DMS53 treated with DMSO at 0.1 percent for 48 hours (cell line): ENCODE measurements at regions not wholly inside any gene's neighbourhood (a gene's known extent, or its start where the extent isn't known, plus 50 kb on each side); places are given as distances from the start of the nearest gene placed in this dataset.

Experiments
- DNase-seq: peaks from one replicate; lab custom pipeline; 2025; ENCODE audit not compliant: unreplicated experiment; lab: John Stamatoyannopoulos, UW

- DNase-seq = no peak
These were observed 292.0 kb upstream of the CCL2 start for GRCh38 chr17:33962857-33963655.

DNA sequence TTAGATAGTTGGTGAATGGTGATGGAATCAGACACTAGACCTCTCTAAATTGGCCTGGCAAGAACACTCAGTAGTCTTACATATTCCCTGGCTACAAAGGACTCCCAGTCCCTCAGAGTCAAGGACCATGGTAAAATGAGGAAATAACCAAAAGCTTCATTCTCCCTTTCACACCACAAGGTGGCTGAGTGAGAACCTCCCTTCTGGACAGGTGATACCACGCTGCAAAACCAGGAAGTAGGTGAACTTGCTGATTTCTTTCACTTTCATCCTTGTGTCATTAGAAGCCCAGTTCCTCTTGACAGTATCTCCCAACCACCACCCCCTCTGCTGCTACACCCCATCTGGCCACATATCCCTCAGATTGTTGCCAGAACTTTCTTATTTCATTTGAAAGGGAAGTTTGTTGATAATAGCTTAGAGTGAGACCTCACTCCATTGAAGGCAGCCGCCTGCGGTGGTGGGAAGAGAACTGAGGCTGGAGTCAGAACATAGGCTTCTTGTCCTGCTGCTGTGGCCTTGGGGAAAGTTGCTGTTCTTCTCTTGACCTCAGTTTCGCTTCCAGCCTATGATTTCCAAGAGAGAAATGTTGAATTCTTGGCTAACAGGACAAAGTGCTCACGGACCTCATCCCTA, 290.6 kb upstream of the CCL2 start:
- DNase-seq = no peak

DNA sequence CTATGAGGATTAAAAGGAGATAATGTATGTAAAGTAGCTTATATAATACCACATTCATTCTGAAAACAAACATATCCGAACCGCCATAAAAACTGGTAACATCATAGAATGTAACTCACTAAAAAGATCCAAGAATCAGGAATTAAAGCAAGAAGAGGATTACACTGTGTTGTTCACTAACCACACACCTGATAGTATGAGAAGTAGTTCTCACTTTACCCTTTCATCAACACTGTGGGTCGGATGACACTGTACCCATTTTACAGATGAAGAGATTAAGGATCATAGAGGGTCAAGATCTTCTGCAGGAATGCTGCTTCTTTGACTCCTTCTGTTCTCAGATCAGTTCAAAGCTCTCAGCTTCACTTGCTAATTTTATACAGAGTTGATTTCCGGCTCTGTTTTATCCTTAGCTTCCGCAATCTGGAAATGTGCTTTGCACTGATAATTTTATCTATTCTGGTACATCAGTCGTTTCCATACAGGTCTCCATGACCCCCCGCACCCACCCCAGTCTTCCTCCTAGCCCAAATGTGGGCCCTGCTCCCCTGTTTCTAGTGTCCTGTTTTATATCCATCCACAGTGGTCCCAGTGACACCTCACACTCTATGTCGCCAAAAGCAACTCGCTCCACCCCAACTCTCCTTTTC, 288.6 kb upstream of the CCL2 start:
- DNase-seq = no peak

- no peak for DNase-seq
These were observed 287.3 kb upstream of the CCL2 start for GRCh38 chr17:33967608-33968349.

- no peak for DNase-seq
These were observed 286.6 kb upstream of the CCL2 start for GRCh38 chr17:33968350-33969044.

GRCh38 chr17:33970279-33970678, 284.8 kb upstream of the CCL2 start:
- no peak for DNase-seq

DNA sequence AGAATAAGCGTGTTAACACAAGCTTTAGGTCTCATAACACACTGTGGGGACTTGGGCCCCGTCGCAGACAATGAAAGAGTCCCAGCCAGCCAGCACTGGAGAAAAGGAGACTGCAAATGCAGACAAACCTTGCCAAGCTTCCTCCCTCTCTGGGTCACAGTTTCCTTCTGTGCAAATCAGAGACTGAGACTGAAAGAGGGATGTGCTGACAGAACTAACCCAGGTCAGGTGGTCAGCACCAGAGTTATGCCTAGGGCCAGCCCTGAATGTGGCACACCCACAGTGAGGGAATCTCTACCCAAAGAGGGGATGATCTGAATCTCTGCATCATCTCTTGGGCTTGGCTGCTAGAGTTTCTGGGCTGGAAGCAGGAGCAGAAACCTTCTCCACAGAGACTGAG, 282.3 kb upstream of the CCL2 start:
- DNase-seq = no peak

- no peak for DNase-seq
These were observed 281.6 kb upstream of the CCL2 start for GRCh38 chr17:33973491-33973890.

DNA sequence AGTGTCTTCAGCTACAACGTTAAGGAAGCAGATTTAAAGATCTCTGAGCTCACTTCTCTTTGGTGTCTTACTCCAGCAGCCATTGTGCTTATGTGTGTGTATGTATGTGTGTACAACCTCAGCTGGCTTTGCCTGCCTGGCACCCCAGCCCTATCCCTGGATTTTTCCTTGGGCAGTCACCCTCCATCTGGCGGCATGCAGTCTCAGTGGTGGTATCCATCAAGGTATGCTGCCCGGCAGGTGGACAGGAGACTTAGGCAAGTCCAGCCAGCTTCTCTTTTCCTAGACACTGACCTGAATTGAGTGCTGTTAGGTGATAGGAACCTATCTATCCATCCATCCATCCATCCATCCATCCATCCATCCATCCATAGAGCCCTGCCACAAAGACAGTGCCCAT, 280.8 kb upstream of the CCL2 start:
- no peak for DNase-seq

DNA sequence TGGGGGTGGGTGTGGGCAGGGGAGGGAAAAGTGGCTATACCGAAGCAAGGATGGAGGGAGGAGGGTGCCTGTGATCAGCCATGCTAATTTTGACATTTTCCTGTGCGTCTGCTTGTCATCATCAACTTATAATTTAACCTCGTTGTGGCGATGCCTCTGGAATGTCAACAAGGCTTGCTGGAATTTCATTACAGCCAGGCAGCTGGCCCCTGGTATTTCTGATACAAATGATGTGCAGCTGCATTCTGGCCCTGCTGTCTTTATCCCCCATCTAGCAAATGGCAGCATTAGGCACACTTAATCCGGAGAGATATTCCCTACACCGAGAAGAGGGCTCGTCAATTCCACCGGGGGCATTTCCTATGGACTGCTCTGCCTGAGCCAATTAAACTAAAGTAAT, 278.3 kb upstream of the CCL2 start:
- DNase-seq = no peak

DNA sequence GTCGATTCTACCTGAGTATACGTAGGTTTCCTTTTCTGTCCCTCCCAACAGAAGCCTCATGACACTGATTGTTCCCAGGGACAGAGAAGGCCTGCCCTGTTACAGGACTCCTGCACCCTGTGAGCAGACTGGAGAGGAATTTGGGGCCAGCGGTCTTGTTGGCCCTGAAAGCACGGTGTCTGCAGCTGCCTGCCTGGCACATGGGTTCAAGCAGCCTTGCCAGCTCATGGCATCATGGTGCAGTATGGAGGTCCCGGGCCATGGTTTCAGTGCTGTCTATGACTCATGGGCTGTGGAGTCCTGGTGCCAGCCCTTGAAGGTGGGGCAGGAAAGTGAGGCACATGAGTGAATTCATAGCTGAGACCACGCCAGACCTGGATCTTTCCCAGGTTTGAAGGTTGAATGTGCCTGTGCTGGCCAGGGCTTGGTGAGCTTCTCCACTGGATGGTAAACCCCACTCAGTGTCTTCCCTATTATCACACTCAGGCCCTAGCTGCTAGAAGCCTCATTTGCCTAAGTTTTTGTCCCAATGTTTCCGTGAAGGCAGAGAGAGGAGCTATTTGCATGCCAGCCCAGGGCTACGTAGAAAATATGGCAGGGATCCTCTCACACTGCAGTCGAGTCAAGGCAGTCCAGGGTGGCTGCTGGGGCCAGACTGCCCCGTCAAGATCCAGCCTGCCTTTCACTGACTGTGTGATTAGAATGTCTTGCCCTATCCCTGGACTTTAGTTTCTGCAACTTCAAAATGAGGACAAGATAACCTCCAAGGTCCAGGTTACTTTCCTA, 277.2 kb upstream of the CCL2 start:
- no peak for DNase-seq

DNA sequence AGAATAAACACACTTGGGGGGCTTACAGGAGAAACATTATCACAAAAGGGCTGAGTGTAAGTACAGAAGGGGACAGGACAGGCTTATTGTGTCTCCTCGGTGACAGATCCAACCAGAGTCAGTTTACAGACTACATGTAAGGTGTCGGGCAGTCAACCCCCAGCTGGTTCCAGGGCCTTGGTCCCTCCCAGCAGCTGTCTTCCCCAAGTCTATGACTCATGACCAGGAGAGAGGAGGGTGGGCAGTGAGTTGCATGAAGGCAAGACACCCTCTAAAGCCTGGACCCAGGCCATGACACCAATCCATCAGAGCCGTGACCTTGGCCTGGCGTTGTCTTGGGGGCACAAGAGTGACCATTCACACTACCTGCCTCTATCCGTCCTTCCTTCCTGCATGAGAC, 276.2 kb upstream of the CCL2 start:
- no peak for DNase-seq

GRCh38 chr17:33980193-33980592, 274.9 kb upstream of the CCL2 start:
- DNase-seq = no peak

DNA sequence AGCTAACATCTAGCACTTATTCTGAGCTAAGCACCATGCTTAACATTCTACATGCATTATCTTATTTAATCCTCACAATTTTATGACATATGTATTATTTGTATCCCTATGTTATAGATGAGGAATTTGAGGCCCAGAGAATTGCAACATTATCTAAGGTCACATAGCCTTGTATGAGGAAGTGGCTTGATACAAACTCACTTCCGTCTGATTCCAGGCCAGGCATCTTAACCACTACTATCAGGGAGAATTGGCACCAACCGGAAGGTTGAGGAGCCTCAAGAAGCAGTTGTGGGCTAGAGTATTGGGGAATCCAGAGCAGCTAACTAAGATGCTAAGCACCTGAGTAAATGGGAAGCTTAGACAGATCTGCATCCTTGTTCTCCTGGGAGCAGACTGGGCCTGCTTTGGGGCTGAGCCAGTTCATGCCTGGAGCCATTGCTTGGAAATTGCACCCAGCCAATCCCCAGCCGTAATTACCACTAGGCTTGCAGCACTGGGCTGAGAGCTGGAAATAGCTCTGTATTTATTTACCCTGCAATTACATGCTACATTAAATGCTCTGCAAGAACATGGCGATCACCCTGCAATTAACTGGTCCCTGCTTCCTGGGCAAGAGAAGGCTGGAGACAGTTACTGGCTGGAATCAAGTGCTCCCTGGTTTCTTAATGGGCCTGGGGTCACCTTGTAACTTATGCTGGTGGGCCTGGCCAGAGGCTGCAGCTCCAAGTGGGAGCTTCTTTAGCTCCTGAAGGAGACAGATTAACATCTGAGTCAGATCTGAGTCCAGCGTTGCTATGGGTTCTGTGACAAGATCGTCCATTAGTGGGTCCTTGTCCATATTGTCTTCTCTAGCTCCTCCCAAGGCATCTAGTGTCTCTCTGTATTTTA, 273.1 kb upstream of the CCL2 start:
- DNase-seq = no peak

DNA sequence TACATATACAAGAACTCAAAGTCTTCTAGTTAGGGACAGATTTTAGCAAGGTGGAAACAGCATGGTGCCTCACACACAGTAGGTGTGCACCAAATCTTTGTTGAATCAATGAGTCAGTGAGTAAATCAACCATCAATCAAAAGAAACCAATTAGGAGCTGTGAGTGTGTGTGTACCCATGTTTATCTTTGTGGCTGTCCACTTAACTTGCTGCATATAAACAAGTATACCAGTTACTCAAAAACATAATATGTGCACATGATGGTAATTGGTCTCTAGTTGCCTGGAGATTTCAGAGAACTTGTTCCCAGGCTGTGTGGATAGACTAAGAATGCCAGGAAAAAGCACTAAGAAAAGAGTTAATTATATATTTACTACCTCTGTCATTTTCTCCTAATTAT, 272.2 kb upstream of the CCL2 start:
- DNase-seq = no peak

DNA sequence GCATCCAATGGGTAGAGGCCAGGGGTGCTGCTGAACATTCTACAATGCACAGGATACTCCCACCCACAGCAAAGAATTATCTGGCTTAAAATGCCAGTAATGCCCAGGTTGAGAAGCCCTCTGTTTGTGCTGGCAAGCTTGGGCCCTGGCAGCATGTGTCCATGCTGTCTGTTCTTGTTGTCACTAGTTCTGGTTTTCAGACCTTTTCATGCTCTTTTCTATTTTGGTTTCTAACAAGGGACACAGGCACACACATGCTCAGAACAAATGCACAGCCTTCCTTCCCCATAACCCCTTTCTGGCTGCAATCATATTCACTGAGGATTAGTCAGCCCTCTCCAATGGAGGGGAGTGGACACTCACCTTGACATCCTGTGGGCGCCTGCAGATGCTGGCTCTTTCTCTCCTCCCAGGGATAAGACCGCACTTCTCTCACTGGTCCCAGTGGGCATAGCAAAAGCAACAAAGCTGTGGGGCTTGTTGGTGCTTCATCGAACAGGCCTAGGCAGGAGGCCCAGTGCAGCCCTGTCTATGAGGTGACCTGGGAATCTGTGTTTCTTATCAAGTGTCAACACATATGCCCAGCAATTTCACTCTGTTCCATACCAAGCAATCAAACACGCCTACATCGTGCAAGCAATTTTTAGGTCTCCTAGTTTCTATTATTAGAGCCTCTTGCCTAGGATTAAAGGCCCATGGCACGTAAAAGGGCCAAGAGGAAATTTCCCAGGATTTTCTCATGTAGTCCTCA, 271.1 kb upstream of the CCL2 start:
- DNase-seq = no peak

- DNase-seq = no peak
These were observed 269.0 kb upstream of the CCL2 start for GRCh38 chr17:33986088-33986487.

DNA sequence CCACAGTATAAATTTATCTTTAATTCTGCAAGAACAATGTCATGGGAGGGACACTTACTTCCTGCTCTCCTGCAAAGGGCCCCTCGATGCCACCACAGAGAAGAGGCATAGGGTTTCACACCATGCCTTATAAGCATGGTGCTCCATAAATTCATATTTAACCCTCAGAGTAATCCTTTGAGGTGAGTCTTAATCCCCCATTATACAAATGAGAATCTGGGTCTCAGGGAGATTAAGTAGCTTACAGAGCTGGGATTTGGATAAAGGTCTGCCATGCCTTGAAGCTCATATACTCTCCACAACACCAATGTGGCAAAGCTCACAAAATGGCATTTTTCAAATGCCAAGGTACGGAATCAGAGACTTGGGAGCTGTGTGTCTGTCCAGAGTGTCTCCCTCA, 268.5 kb upstream of the CCL2 start:
- DNase-seq = no peak

GRCh38 chr17:33987162-33987561, 267.9 kb upstream of the CCL2 start:
- DNase-seq = no peak
